HEK293 (cell line): ENCODE measurements at regions not wholly inside any gene's neighbourhood (a gene's known extent, or its start where the extent isn't known, plus 50 kb on each side); places are given as distances from the start of the nearest gene placed in this dataset.

Source experiments
- CTCF ChIA-PET: fragments of 350-600 bp; formaldehyde crosslinking; extraction: SDS; loops from one replicate; lab custom pipeline; 2021; ENCODE audit warnings: antibody characterized with exemption; lab: Yijun Ruan, JAX
- POLR2A ChIA-PET: fragments of 300-600 bp; formaldehyde crosslinking; extraction: SDS; loops from one replicate; lab custom pipeline; 2020; ENCODE audit warnings: antibody characterized with exemption, inconsistent platforms; lab: Yijun Ruan, JAX
- H3K27ac ChIP-seq: fragments of 200-500 bp; sonication (Bioruptor generic); 2 replicates; pipeline ENCODE4 v1.5.1; 2014; ENCODE audit warnings: low read depth, low read length, control low read depth, inconsistent platforms; ENCODE audit errors: extremely low read depth
- H3K36me3 ChIP-seq, 2 experiments: fragments of 200-500 bp in 1 of 2; sonication (Bioruptor generic) in 1 of 2; 1 replicate in 1 of 2; 2 replicates in 1 of 2; pipeline ENCODE4 v1.5.1; 2014 to 2017; ENCODE audit warnings: inconsistent platforms in 2 of 2, low read length in 2 of 2; ENCODE audit not compliant: control insufficient read depth in 2 of 2, insufficient read depth in 1 of 2
- H3K4me1 ChIP-seq: fragments of 200-500 bp; sonication (Bioruptor generic); 2 replicates; pipeline ENCODE4 v1.5.1; 2014; ENCODE audit warnings: mild to moderate bottlenecking, low read length, inconsistent platforms; ENCODE audit not compliant: control insufficient read depth, insufficient read depth
- H3K4me3 ChIP-seq: 2 replicates; pipeline ENCODE4 v1.5.1; 2011; ENCODE audit warnings: low read depth, mild to moderate bottlenecking, control low read depth, low read length, moderate library complexity
- H3K9me3 ChIP-seq: fragments of 200-500 bp; sonication (Bioruptor generic); 2 replicates; pipeline ENCODE4 v1.5.1; 2014; ENCODE audit warnings: low read depth, low read length, inconsistent platforms; ENCODE audit not compliant: control insufficient read depth, insufficient read depth
- GLIS2 ChIP-seq: fragments of 450-650 bp; formaldehyde crosslinking; IDR thresholded peaks from 2 replicates; pipeline ENCODE4 v1.5.1; 2016; ENCODE audit warnings: missing biosample characterization, missing genetic modification characterization
- HIC1 ChIP-seq: fragments of 450-650 bp; formaldehyde crosslinking; IDR thresholded peaks from 2 replicates; pipeline ENCODE4 v1.5.1; 2016; ENCODE audit warnings: missing biosample characterization, missing genetic modification characterization
- KLF16 ChIP-seq: fragments of 450-650 bp; formaldehyde crosslinking; IDR thresholded peaks from 2 replicates; pipeline ENCODE4 v1.5.1; 2017; ENCODE audit warnings: missing biosample characterization, missing genetic modification characterization
- PBX3 ChIP-seq: sonication (generic); formaldehyde crosslinking; IDR thresholded peaks from 2 replicates; pipeline ENCODE4 v1.8.1; 2022; ENCODE audit warnings: mild to moderate bottlenecking, moderate library complexity, missing genetic modification reagents
- PRDM6 ChIP-seq: fragments of 450-650 bp; formaldehyde crosslinking; IDR thresholded peaks from 2 replicates; pipeline ENCODE4 v1.5.1; 2017; ENCODE audit warnings: missing biosample characterization, missing genetic modification characterization
- ZFP69B ChIP-seq: fragments of 450-650 bp; formaldehyde crosslinking; IDR thresholded peaks from 2 replicates; pipeline ENCODE4 v1.5.1; 2016; ENCODE audit warnings: missing biosample characterization, missing genetic modification characterization
- ZNF10 ChIP-seq: fragments of 450-650 bp; formaldehyde crosslinking; IDR thresholded peaks from 2 replicates; pipeline ENCODE4 v1.5.1; 2017; ENCODE audit warnings: missing biosample characterization, missing genetic modification characterization
- ZNF2 ChIP-seq: fragments of 450-650 bp; formaldehyde crosslinking; IDR thresholded peaks from 2 replicates; pipeline ENCODE4 v1.5.1; 2016; ENCODE audit warnings: missing biosample characterization, missing genetic modification characterization
- ZNF221 ChIP-seq: fragments of 450-650 bp; formaldehyde crosslinking; IDR thresholded peaks from 2 replicates; pipeline ENCODE4 v1.5.1; 2017; ENCODE audit warnings: missing biosample characterization, missing genetic modification characterization, borderline replicate concordance
- ZNF23 ChIP-seq: fragments of 450-650 bp; formaldehyde crosslinking; IDR thresholded peaks from 2 replicates; pipeline ENCODE4 v1.5.1; 2016; ENCODE audit warnings: missing biosample characterization, missing genetic modification characterization, borderline replicate concordance
- ZNF239 ChIP-seq: fragments of 450-650 bp; formaldehyde crosslinking; IDR thresholded peaks from 2 replicates; pipeline ENCODE4 v1.5.1; 2016; ENCODE audit warnings: missing biosample characterization, missing genetic modification characterization
- ZNF274 ChIP-seq, 2 experiments: fragments of 200-500 bp in 1 of 2; fragments of 450-650 bp in 1 of 2; sonication (Bioruptor generic) in 1 of 2; formaldehyde crosslinking in 1 of 2; IDR thresholded peaks; 2 replicates each; pipeline versions ENCODE4 v1.5.1 to v1.6.1; 2014 to 2016; ENCODE audit warnings: borderline replicate concordance in 1 of 2, inconsistent platforms in 1 of 2, low read length in 1 of 2, missing biosample characterization in 1 of 2, missing genetic modification characterization in 1 of 2
- ZNF280C ChIP-seq: fragments of 450-650 bp; formaldehyde crosslinking; IDR thresholded peaks from 2 replicates; pipeline ENCODE4 v1.5.1; 2016; ENCODE audit warnings: missing biosample characterization, missing genetic modification characterization
- ZNF311 ChIP-seq: fragments of 450-650 bp; formaldehyde crosslinking; IDR thresholded peaks from 2 replicates; pipeline ENCODE4 v1.5.1; 2017; ENCODE audit warnings: missing biosample characterization, missing genetic modification characterization, borderline replicate concordance
- ZNF416 ChIP-seq: fragments of 450-650 bp; formaldehyde crosslinking; IDR thresholded peaks from 2 replicates; pipeline ENCODE4 v1.5.1; 2016; ENCODE audit warnings: missing biosample characterization, missing genetic modification characterization
- ZNF513 ChIP-seq: fragments of 450-650 bp; IDR thresholded peaks from 2 replicates; pipeline ENCODE4 v1.5.1; 2018; ENCODE audit warnings: missing biosample characterization, missing genetic modification characterization
- ZNF544 ChIP-seq: fragments of 450-650 bp; formaldehyde crosslinking; IDR thresholded peaks from 2 replicates; pipeline ENCODE4 v1.5.0; 2017; ENCODE audit warnings: missing biosample characterization, missing genetic modification characterization
- ZNF560 ChIP-seq: fragments of 450-650 bp; formaldehyde crosslinking; IDR thresholded peaks from 2 replicates; pipeline ENCODE4 v1.5.1; 2017; ENCODE audit warnings: missing biosample characterization, missing genetic modification characterization, borderline replicate concordance
- ZNF561 ChIP-seq: fragments of 450-650 bp; IDR thresholded peaks from 2 replicates; pipeline ENCODE4 v1.5.1; 2018; ENCODE audit warnings: missing biosample characterization, missing genetic modification characterization, borderline replicate concordance
- ZNF654 ChIP-seq: fragments of 450-650 bp; formaldehyde crosslinking; IDR thresholded peaks from 2 replicates; pipeline ENCODE4 v1.5.1; 2016; ENCODE audit warnings: low read depth, missing biosample characterization, missing genetic modification characterization
- ZNF660 ChIP-seq: fragments of 450-650 bp; IDR thresholded peaks from 2 replicates; pipeline ENCODE4 v1.5.1; 2018; ENCODE audit warnings: missing biosample characterization, mild to moderate bottlenecking, missing genetic modification characterization
- ZNF776 ChIP-seq: fragments of 450-650 bp; formaldehyde crosslinking; IDR thresholded peaks from 2 replicates; pipeline ENCODE4 v1.5.0; 2017; ENCODE audit warnings: missing biosample characterization, missing genetic modification characterization, borderline replicate concordance
- ZSCAN30 ChIP-seq: fragments of 450-650 bp; IDR thresholded peaks from 2 replicates; pipeline ENCODE4 v1.5.1; 2018; ENCODE audit warnings: missing biosample characterization, mild to moderate bottlenecking, missing genetic modification characterization, moderate library complexity

- ChIA-PET CTCF (interaction anchor here (0.7 kb wide), 1 partner anchor 1103 kb away, joined by 3 read pairs; no protein-coding TSS in a partner anchor), POLR2A (no interaction called here)
- TF ChIP-seq GLIS2 (no peak), ZNF2 (tag by site-specific recombination) (no peak), ZNF654 (no peak), ZNF560 (tag by site-specific recombination) (no peak), ZNF561 (tag by site-specific recombination) (no peak)
- no peaks in the 10 kb centered on the region for H3K36me3 ChIP-seq
- no peak overlapping the region for H3K4me3 ChIP-seq
- H3K27ac ChIP-seq: no peak overlapping the region
- H3K9me3 ChIP-seq: no peaks in the 10 kb centered on the region
- no peaks in the 10 kb centered on the region for H3K4me1 ChIP-seq
Observed at GRCh38 chr13:27853335-27853734, 61.1 kb downstream of the GSX1 start.

GRCh38 chr13:27853861-27854260 lies 61.6 kb downstream of the GSX1 start:
- H3K27ac ChIP-seq: no peak overlapping the region
- ChIA-PET POLR2A (no interaction called here), CTCF (no interaction called here)
- H3K4me1 ChIP-seq: no peaks in the 10 kb centered on the region
- H3K4me3 ChIP-seq: no peak overlapping the region
- TF ChIP-seq ZFP69B (tag by site-specific recombination) (no peak), ZNF2 (tag by site-specific recombination) (no peak), ZNF311 (tag by site-specific recombination) (no peak), PRDM6 (no peak), ZSCAN30 (tag by site-specific recombination) (no peak), ZNF23 (tag by site-specific recombination) (no peak), ZNF280C (tag by site-specific recombination) (no peak), ZNF239 (tag by site-specific recombination) (no peak), ZNF221 (no peak), HIC1 (tag by site-specific recombination) (no peak), KLF16 (no peak), PBX3 (no peak), ZNF274 (IDR thresholded peaks at IDR 0.05; ENCODE audit: low read length) (no peak), ZNF274 (tag by site-specific recombination; IDR thresholded peaks at IDR 0.05; ENCODE audit: borderline replicate concordance) (no peak), ZNF416 (tag by site-specific recombination) (no peak), ZNF660 (tag by site-specific recombination) (no peak), ZNF544 (tag by site-specific recombination) (no peak), ZNF10 (tag by site-specific recombination) (no peak), ZNF513 (tag by site-specific recombination) (no peak), ZNF776 (tag by site-specific recombination) (no peak)
- H3K36me3 ChIP-seq: no peaks in the 10 kb centered on the region
- no peaks in the 10 kb centered on the region for H3K9me3 ChIP-seq
